ENCODE measurements at regions not wholly inside any gene's neighbourhood (a gene's known extent, or its start where the extent isn't known, plus 50 kb on each side); places are given as distances from the start of the nearest gene placed in this dataset.

DNA sequence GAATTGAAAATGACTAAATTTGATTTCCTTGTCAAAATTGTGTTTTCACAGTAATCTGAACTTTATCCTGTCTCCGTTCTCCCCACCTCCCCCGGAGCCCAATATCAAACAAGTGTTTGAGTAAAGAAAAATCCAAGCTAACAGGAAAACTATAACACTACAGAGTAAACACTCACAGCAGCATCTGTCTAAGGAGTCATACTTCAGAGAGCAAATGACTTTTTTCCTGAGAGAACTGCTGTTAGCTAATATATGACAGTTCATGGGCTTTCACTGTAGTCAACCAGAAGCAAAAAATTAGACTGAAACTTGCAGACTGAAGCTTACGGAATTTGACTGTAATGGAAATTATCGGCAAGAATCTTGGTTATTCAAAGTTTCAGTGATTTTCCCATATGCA, 321.7 kb downstream of the ANKRD50 start:
- DNase-seq: no peak

GRCh38 chr4:124396333-124396732, 316.2 kb downstream of the ANKRD50 start:
- DNase-seq: no peak

DNA sequence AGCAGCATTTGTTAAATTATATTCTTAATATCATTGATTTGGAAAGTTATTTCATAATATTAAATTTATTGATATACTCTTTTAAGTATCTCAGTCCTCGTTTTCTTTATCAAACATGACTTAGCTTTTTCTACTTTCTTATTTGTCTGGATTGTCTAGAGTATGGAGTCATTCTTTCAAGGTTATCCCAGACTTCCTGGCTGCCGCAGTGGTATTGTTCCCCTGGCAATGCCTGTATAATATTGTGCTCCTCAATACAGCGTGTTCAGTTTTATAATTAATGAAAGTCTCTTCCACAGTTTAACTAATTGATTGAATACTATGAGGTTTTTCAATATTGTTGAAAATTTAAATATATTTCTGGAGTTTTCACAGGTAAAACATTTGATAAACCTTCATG, 310.9 kb downstream of the ANKRD50 start:
- DNase-seq: no peak

GRCh38 chr4:124409044-124409443, 303.5 kb downstream of the ANKRD50 start:
- no peak for DNase-seq

GRCh38 chr4:124414276-124415040, 298.1 kb downstream of the ANKRD50 start:
- no peak for DNase-seq

DNA sequence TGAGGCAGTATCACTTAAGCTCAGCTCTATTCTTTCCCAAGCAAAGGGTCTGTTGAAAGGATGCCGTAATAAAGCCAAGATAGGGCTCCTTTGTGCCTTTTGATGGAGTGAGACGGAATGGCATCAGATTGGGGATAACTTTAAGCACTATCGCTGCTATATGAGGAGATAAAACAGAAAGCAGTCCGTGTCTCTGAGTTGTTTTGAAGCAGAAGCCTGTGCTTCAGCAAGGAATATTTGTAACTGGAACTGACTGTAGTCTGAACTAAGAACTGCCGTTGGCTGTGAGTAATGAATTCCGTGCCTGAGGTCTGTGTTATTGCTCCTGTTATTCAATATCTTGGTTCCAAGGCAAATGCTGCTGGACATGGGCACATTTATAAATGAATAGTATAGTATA, 297.4 kb downstream of the ANKRD50 start:
- no peak for DNase-seq

DNA sequence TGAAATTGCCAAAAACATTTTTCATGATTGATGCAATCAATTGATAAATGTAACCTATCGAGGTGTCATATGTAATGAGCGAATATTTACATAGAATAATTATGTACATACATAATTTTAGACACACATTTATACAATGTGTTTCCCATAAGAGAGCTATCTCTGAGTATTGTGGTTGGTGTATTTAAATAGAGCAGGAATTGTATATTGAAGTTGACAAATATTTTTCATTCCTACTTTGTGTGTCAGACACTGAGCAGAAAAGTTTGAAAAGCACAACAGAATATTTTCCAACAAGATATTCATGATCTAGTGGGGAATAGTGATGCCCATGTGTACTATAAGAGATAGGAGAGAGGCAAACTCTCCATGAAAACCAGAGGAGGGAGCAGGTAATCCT, 295.2 kb downstream of the ANKRD50 start:
- DNase-seq: no peak

DNA sequence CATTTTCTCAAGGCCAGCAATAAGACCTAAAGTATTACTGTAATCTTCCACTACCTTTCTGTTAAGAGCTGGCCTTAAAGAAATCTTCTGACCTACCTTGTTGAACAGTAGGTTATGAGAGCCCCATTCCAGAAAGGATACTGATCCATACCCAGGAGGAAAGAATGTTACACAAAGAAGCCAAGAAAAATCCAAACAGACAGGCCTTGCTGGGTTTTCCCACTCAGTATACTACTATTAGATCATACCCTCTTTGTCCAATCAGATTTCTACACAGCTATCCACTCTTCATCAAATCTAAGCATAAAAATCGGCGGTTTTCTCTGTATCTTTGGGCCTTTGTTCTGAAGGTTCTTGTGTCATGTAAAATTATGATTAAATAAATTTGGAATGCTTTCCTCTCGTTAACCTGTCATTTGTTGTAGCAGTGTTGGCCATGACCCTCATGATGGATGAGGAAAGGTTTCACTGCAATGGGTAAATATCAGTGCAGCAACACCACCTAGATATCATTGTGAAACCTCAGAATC, 292.3 kb downstream of the ANKRD50 start:
- no peak for DNase-seq

GRCh38 chr4:124423160-124423559, 289.4 kb downstream of the ANKRD50 start:
- no peak for DNase-seq

GRCh38 chr4:124426279-124426678, 286.3 kb downstream of the ANKRD50 start:
- no peak for DNase-seq

DNA sequence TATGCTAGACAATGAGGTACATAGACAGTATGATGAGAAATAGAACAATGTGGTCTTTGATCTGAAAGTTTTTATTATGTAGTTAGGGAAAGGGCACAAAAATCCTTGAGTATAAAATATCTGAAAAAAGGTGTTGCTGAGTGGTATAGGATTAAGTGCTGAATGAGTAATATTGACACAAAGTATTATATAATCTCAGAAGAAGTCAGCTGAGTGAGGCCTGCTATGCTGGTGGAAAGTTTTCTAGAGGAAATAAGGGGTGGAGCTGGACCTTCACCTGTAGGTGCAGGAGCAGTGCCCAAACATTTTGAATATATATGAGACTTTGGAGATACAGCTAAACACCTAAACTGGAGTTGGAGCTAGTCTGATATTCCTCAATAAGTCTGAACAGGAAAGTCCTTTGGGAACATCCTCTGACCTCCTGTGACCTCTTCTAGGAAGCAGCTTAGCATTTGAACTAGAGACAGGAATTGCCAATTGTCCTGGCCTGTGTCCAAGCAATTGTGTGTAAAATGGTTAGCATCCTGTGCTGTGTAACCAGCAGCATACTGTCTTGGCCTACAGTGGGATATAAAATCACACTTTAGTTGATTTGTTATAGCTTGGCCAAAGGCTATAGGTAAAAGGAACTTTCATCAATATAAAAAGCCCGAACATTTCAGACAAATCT, 285.3 kb downstream of the ANKRD50 start:
- DNase-seq: no peak

GRCh38 chr4:124428648-124429047, 283.9 kb downstream of the ANKRD50 start:
- no peak for DNase-seq

DNA sequence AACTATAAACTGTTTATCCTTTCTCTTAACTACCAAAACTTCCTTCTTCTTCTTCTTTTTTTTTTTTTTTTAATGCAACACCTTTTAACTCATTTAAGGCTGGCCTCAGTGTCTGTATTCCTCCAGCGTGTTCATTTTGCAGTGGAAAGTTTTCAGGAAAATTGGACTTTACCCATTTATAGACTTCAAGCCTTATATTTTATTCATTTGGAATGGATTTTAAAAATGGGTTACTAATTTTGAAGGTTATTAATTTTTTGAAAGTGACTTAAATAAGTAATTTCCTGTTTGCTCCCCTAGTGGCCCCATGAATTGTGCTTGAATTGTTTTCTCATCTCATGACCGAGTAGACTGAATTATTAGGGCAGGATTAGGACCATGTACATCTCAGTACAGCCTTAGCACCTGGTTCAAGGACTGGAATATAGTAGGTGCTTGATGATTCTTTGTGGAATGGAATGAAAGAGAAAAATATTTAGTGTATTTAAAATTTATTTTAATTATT, 282.7 kb downstream of the ANKRD50 start:
- no peak for DNase-seq

- no peak for DNase-seq
Observed at GRCh38 chr4:124431653-124432192, 280.8 kb downstream of the ANKRD50 start.

DNA sequence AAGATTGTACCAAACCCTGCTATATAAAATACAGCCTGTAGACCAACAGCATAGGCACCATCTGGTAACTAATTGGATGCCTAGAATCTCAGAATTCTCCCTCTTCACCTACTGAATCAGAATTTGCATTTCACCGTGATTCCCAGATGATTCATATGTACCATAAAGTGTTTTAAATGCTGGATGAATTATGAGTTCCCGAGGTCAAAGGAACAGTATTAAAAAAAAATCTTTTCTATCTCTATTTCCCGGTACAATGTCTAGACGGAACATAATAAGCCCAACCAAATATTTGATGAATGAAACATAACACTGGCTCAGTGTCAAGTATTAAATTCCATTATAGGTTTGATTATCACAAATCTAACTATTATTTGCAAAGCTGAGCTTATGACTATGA, 280.0 kb downstream of the ANKRD50 start:
- DNase-seq: no peak

- DNase-seq: no peak
Observed at GRCh38 chr4:124433044-124433443, 279.5 kb downstream of the ANKRD50 start.

- peak in 1 of 56 donors; percentile 0 for DNase-seq
Observed at GRCh38 chr4:124433500-124433899, 279.0 kb downstream of the ANKRD50 start.

GRCh38 chr4:124435274-124435950, 277.1 kb downstream of the ANKRD50 start:
- DNase-seq: no peak

DNA sequence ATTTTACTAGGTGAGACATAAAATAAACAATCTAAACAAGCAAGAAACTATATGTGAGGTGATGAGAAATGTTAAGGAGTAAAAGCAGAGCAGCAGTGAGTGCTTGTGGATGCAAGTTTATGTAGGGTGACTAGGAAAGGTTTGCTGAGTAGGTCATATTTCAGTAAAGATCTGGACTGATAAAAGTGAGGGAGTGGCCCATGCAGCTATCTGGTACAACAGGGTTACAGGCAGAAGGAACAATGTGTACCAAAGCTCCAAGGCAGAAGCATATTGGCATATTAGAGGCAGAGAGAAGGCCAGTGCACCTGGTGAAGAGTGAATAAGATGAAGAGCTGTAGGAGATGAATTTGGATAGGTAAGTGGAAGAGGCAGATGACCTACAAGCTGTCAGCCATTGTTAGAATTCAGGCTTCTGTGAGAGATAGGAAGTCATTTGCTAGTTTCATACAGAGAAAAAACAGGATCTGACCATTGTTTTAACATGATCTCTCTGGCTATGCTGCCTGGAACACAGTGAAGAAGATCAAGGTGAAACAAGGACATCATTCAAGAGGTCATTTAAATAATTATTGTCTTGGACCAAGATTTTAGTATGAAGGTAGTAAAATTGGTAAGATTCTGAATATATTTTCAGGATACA, 274.6 kb downstream of the ANKRD50 start:
- DNase-seq: no peak

- DNase-seq: no peak
Observed at GRCh38 chr4:124445071-124445470, 267.5 kb downstream of the ANKRD50 start.

- DNase-seq: no peak
Observed at GRCh38 chr4:124449881-124450280, 262.7 kb downstream of the ANKRD50 start.
